PC-3 (cell line): ENCODE measurements at regions not wholly inside any gene's neighbourhood (a gene's known extent, or its start where the extent isn't known, plus 50 kb on each side); places are given as distances from the start of the nearest gene placed in this dataset.

Experiments
- EZH2 ChIP-seq: fragments of 300-600 bp; sonication (generic); IDR thresholded peaks from one replicate; pipeline ENCODE4 v1.6.1; 2017; ENCODE audit warnings: antibody characterized with exemption, mild to moderate bottlenecking, low read length; ENCODE audit not compliant: unreplicated experiment
- EZH2phosphoT487 ChIP-seq: fragments of 300-600 bp; sonication (generic); IDR thresholded peaks from 2 replicates; pipeline ENCODE4 v1.6.1; 2018; ENCODE audit warnings: mild to moderate bottlenecking, antibody characterized with exemption, low read length, borderline replicate concordance
- TF ChIP-seq, protein P1 (sequence below): fragments of 300-600 bp; sonication (generic); conservative IDR thresholded peaks from 2 replicates; pipeline ENCODE4 v1.5.1; 2017; ENCODE audit warnings: antibody characterized with exemption, low read depth, mild to moderate bottlenecking, low read length

DNA sequence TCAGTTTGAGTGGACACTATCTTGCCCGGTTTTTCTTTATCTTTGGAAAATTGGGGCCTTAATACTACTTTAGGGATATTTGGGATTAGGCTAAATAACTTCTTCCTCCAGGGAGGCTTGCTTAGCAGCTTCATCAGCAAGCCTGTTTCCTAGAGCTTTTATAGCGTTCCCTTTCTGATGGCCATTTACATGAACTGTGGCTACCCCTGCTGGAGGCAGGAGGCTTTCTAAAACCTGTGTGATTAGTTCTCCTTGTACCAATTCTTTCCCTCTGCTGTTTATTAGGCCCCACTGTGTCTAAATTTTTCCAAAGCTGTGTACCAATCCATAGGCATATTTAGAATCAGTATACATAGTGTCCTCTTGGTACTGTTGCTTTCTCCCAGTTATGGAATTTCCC lies 61.7 kb upstream of the CNTNAP2 start:
- no peak for TF ChIP-seq EZH2phosphoT487
- TF ChIP-seq, protein P1, sequence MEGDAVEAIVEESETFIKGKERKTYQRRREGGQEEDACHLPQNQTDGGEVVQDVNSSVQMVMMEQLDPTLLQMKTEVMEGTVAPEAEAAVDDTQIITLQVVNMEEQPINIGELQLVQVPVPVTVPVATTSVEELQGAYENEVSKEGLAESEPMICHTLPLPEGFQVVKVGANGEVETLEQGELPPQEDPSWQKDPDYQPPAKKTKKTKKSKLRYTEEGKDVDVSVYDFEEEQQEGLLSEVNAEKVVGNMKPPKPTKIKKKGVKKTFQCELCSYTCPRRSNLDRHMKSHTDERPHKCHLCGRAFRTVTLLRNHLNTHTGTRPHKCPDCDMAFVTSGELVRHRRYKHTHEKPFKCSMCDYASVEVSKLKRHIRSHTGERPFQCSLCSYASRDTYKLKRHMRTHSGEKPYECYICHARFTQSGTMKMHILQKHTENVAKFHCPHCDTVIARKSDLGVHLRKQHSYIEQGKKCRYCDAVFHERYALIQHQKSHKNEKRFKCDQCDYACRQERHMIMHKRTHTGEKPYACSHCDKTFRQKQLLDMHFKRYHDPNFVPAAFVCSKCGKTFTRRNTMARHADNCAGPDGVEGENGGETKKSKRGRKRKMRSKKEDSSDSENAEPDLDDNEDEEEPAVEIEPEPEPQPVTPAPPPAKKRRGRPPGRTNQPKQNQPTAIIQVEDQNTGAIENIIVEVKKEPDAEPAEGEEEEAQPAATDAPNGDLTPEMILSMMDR = no peak
- TF ChIP-seq EZH2 = no peak
